ENCODE measurements at regions not wholly inside any gene's neighbourhood (a gene's known extent, or its start where the extent isn't known, plus 50 kb on each side); places are given as distances from the start of the nearest gene placed in this dataset.

DNA sequence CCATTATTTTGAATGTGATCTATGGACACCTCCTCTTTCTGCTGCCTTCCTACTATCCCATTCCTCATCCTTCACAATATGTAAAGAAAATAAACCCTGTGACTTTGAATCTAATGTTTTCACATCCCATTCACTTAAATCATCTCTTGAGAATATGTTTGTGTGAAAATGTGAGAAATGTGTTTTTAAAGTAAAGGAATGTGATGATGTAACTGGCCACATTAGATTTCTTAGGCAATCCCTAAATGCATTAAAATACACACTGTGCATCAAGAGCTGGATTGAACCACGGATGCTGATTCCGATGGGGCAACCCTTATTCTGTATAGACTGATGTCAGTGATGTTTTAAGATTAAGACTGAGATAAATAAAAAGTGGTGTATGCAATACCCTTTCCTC lies 558.9 kb upstream of the TENM3 start:
- no peak for DNase-seq (ENCODE audit: low spot score)

DNA sequence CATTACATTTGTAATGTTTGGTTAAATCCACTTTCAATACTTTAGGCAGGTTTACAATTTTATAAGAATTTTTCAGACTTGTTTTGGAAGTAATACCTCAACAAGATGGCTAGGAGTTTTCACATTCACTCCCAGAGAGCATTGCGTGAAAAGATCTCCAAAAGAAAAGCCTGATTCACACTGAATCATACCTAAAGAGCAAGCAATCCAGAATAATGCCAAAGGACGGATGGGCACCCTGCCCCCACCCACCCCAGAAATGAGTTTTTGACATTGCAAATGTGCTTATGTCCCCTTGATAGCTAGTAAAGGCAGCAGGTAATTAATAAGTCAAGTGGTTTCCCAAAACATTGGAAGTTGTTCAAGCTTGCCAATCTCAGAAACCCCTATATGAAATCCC lies 557.7 kb upstream of the TENM3 start:
- DNase-seq (ENCODE audit: low spot score), result no peak

DNA sequence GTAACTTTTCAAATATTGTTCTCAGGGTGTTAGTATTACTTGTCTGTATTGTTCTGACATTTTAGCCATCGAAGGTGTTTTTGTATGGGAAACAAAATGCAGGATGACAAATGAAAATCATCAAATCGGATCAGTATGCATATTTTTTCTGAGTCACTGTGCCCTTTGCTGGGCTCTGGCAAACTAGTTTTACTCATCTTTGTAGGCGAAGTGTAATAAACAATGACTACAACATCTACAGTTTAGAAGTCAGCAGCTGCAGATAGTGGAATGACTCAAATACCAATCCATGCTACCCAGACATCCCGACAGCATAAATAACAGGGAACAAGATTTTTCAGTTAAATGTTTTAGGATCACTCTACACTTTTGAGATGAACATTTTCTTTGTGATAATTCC lies 557.3 kb upstream of the TENM3 start:
- DNase-seq (ENCODE audit: low spot score), result no peak

DNA sequence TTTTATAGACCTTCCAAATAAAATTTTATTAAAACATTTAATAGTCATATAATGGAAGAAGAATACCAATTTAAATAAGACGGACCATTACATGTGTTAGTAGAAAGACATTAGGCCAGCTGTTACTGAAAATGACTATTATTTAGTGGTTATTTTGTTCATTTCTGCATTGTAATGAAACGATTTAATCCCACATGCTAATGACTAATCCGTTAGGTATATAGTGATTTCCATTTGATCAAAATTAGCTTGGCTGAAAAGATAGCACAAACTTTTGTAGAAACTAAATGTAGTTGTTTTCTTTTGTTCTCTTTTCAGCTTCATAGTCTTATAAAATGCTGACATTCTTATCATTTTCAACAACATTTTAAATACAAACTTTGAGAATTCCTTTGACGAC lies 556.1 kb upstream of the TENM3 start:
- DNase-seq (ENCODE audit: low spot score), result no peak

DNA sequence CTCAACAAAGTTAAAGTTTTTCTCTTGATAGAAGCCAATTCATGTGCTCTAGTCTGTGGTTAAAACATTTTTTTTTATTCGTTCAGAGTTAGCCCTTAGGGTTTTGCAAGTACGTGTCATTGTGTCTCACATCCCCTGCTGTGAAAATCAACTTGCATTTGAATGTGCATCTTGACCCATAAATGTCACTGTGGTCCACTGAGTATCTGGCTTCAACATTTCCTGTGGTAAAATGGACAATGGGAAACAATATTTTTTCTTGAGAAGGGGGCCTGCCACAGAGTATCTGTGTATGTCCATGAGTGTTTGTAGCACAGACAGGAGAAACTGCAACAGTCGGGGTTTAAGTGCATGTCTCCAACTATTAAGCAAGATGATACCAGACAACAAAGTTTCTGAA lies 554.8 kb upstream of the TENM3 start:
- DNase-seq (ENCODE audit: low spot score), result peak; percentile 1

DNA sequence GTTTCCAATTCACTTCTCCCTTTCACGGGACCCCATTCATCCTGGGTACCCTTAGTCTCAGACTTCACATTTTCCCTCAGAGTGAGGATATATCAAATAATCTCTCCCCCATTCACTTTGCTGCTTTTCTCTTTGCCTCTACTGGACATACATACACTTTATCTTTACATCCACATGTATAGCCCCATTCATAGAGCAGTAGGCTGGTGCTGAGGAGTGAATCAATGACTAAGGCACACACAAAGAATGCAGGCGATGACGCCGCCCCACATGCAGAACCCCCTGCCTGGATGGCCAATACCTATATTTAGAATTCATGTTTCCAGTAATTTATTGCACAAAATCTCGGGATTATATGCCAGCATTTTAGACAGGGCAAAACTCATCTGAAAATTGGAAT lies 554.3 kb upstream of the TENM3 start:
- DNase-seq (ENCODE audit: low spot score), result no peak

DNA sequence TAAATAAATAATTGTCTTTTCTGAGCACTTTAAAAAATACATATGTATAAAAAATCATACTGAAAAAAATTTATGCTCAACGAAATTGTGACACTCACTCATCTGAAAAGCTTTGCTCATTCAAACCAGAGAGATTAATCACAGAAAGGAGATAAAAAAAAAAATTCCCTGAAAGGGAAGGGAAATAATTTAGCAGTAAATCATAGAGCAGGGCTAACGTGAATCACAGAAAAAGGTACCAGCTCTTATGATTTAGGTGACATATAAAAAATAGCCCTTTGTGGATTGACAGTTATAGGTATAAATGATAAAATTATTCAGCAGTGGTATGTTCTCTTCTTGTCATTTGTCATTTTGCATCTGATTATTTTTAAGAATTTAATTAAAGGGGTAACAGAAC lies 552.7 kb upstream of the TENM3 start:
- no peak for DNase-seq (ENCODE audit: low spot score)

DNA sequence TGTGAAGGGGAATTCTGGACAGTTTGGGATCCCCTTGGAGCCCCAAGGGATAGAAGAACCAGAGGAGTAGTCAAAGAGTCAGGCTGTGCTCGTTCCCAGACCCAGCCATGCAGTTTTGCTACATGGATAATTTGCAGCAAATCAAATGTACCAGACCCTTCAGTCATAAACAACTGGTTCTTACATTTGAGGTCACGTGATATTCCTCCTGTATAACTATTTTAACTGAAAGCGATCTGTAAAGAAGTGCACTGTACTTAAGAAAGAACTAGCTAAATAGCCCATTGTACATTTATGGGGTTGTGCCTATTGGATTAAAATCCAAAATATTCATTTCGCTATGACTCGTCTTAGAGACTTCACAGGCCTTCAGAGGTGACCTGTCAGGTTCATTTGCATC lies 550.2 kb upstream of the TENM3 start:
- DNase-seq (ENCODE audit: low spot score), result no peak

DNA sequence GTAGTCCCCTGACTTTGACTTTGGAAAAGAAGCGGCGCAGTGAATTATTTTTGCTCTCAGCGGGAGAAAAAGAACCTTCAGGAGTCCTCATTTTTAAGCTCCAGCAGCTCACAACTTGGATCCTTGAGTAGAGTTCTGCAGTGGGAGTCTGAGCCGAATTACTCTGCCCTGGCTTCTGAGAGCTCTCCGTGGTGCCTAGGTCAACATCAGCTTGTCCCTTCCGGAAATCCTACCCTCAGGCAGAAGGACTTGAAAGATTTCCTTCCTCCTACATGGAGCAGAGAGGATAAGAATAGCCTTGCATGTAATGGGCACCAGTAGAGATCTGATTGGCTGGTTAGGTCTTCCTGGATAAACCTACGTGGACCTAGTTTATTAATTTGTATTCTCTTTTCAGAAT lies 549.7 kb upstream of the TENM3 start:
- DNase-seq (ENCODE audit: low spot score), result no peak

DNA sequence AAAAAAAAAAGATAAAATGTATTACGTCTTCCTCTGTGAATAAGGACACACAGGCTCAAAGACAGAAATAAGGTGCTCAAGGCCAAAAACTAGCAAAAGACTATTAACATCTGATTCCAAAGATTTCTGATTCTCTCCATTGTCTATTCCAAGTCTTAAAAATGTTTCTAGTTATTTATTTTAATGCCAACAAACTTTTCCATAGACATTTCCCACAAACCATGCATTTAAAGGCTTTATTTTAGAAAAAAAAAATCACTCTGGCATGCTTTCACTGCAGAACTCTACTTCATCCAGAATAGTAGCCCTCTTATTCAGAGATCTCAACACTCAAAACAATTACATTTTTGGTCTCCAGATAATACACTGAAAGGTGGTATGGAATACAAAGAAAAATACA lies 545.0 kb upstream of the TENM3 start:
- DNase-seq (ENCODE audit: low spot score), result no peak

DNA sequence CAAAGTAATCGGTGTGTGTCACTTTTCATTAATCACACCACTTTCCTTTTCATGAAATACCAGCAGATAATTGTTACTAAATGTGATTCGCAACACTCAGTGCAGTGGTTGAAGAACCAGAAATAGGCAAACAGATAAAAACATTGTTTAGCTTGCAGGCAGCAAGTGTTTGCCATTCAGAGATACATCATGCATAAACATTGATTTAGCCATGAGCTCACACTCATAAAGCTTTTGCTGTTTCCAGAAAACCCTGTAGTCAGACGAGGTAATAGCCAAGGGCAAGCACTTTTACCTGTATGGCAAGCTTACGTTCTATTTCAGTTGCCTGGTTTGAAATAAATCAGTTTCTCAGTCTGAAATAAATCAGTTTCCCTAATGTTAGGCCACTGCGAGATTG lies 542.0 kb upstream of the TENM3 start:
- DNase-seq (ENCODE audit: low spot score), result no peak

DNA sequence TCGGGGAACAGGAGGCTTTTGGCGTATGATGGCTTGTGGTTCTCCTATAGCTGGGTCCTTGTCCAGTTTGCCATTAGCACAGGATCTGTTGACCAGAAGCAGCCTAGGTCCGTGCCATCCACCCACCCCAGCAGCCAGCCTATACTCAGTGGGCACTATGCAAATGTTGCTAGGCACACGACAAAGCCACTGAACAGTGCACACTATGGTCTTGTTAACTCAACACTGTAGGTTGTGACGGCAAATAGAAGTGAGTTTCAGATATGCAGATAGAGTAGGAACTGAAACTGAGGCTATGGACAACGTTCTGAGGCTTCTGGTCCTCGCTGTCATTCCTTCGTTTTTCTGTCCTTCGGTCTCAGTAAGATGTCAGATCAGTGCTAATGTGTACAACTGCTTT lies 541.3 kb upstream of the TENM3 start:
- no peak for DNase-seq (ENCODE audit: low spot score)

DNA sequence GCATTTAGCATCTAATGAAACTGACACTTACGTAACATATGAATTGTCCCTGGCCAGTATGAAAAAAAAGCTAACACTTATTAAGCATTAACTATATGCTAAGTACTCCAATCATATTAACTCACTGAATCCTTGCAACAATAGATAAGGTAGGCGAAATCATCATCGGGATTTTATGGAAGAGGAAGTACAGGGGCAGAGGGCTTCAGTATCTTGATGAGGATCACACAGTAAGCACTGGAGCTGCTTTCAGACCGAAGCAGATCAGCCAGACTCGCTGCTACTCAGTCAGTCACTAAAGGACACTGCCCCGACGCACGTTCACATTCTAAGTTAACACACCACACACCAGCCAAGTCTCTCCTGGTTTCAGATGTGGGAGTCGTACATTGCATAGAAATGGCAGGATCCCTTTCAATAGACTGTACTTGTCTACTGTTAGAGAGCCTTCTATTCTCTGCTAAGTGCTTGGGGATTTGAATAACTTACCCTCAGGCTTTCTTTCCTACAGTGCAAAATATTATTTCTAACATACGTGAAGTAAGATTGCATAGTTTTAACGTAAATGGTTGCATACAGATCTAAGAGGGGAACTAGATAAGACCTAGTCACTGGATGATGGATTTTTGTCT lies 540.2 kb upstream of the TENM3 start:
- DNase-seq (ENCODE audit: low spot score), result no peak

DNA sequence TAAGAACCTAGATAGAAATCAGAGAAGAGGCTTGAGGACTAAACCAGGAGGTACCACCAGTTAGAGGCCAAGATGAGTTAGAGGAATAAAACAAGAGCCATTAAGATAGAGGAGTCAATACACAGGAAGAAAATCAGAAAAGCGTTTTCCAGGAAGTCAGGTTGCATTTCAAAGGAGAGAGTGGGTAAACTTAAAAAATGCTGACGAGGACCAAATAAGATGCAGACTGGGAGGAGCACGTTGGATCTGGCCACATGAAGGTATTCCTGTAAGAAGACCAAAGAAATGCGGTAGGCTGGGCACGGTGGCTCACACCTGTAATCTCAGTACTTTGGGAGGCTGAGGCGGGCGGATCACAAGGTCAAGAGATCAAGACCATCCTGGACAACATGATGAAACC lies 533.1 kb upstream of the TENM3 start:
- DNase-seq (ENCODE audit: low spot score), result no peak

DNA sequence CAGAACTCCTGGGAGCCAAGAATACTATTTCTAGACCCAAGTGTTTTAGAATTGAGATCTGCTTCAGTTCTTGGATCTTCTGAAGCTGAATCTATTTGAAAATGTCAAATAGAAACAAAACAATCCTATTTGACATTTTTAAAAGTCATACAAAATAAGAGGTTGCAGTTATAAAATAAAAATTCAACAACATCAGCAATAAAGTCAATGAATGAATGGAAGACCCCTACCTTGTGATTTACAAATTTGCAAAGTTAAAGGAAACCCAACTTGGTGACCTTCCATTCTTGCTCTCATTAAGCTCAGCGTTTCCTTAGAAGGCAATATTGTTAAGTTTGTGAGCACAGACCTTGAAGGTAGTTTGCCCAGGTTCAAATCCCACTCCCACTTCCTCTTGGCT lies 531.8 kb upstream of the TENM3 start:
- no peak for DNase-seq (ENCODE audit: low spot score)

DNA sequence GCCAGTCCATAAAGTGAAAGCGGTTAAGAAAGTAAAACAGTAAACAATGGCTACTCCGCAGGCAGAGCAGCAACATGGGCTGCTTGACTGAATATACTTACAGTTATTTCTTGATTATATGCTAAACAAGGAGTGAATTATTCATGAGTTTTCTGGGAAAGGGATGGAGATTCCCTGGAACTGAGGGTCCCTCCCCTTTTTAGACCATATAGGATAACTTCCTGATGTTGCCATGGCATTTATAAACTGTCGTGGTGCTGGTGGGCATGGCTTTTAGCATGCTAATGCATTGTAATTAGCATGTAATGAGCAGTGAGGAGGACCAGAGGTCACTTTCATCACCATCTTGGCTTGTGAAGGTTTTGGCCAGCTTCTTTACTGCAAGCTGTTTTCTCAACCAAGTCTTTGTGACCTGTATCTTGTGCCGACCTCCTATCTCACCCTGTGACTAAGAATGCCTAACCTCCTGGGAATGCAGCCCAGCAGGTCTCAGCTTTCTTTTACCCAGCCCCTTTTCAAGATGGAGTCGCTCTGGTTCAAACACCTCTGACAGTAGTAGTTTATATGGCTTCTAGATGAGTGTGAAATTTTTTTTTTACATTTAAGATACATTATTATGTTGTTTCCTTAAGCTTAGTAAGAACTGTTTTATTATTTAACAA lies 514.8 kb upstream of the TENM3 start:
- no peak for DNase-seq (ENCODE audit: low spot score)

DNA sequence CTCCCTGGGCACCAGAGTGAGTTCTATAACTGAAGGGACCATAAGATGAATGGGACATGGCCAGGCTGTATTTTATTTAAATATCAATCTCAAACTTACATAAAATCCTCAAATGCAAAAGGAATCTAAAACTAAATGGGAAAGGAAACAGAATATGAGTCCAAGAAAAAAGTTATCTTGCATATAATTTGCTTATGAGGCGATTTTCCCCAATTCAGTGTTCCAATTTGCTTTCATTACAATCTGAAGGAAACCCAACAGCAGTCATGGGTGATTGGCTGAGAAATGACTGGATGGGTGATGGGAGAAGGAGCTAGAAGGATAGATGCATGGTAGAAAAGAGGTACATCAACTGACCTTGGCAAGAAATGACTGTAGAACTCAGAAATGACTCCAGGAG lies 511.3 kb upstream of the TENM3 start:
- DNase-seq (ENCODE audit: low spot score), result no peak

DNA sequence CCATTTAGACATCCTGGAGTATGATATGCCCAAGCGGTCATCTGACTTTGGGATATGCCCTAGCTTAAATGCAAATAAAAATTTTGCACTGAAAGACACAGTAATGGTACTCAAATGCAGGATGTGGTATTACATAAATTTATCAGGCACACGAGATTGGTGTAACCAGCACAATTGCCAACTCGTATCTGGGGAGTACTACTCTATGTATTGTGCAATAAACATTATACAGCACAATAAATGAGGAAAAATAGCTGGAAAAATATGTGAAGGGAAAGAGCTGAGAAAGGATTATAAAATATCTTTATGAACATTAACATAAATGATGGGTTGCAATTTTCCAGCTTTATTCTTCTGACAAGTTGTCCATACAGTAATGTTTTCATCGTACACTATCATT lies 505.5 kb upstream of the TENM3 start:
- no peak for DNase-seq (ENCODE audit: low spot score)

DNA sequence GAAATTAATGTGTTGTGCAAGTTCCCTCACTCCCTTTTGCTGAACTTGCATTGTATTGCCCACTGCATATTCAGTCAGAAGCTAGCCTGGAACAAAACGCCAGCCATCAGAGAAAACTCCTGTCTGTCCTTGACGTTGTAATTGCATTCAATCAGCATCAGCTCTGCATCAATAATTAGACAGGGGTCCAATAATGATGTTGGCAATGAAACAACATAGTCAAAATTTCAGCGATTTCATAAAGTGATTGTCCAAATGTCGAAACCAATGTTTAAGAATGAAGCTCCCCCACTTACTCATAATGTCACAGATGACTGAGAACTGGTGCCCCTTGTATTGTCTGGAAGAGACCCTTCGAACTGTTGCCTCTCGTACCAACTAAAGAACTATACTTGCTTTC lies 504.2 kb upstream of the TENM3 start:
- no peak for DNase-seq (ENCODE audit: low spot score)

DNA sequence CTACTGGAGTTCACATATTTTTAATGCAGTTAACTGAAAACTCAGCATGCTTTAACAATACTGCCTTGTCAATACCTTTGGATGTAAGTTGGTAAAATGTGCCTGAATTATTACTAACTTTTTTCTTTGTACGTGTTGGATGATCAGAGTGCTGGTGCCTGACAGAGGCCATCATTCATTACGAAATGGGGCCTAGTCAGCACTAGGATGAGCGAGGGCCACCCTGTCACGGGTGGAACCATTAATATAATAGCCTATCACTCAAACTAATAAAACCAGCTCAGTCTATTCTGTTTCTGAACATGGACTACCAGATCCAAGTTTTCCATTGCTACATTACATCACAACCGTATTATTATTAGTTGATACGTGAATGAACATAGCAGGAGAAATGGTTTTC lies 501.7 kb upstream of the TENM3 start:
- no peak for DNase-seq (ENCODE audit: low spot score)

DNA sequence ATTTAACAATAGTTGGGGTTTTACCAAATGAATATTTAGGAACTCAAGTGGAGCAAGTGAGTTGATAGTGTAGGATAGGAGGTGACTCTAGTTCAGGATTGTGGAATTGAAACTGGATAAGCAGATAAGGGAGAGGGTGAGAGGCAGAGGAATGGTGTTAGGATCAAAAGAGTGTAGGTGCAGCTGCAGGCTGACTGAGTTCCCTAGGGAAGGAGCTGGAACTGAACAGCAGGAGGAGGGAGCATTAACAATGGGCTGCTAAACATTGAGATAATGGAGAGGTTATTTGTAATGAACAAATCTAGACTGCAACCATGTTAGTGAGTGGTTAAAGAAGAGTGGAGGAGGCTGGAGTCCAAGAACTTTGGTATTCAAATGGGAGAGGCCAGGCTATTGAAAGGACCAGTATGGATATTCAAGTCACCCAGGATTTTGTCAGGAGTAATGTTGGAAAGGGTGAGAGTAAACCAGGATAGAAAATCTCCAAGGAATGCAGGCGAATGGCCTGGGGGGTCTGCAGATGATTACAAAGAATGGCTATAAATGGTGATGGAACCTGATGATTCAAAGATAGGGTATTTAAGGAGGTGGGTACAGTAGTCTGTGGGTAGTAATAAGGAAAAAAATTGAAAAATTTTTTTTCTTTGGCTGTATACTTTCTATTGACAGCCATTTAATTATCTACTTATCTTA lies 497.1 kb upstream of the TENM3 start:
- no peak for DNase-seq (ENCODE audit: low spot score)

DNA sequence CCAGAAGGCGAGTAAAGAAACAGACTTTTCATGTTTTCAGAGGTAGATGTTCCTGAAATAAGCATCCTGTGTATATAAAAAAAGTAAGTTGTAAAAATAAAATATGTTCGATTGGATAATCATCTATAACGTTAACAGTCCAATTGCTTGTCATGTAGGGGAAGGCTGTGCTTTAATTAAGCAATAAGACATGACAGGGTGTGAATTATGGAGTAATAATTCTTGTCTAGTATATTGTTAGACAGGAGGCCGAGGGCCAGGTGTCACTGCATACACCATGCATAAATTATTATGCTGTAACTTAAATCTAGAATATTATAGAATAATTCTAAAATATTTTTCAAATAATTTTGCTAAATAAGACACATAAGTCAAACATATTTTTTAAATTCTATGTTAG lies 494.6 kb upstream of the TENM3 start:
- no peak for DNase-seq (ENCODE audit: low spot score)

DNA sequence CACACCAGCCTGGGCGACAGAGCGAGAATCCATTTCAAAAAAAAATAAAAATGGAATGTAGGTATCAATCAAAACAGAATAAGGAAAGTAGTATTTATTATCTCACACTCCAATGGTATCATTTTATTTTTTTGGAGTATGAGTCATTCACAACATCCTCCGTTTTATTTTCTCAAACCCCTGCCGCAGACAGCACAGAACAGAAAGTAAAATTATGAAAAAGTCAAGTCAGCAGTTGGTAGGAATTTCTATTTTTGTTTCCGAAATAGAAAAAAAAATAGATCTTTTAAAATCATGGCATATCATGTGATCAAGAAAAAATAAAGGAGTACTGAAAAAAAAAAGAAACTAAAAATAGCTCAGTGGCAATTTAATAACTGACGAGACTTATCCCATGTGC lies 490.7 kb upstream of the TENM3 start:
- DNase-seq (ENCODE audit: low spot score), result no peak

DNA sequence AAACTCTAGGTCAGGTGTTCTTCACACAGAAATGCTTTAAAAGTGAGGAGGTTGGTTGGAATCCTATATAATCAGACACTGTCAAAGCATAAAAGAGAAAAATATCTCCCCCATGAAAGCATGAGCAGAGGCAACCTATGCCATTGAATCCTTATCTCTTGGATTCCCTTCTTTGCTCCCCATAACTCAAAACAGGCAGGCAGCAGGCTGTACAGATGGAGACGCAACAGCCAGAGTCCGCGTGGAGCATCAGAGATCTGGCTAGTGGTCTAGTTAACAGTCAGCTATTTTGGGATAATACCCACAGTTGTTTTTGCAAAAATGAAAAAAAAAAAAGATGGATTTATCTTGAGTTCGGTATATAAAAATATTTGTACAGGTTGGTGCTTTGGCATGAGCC lies 490.0 kb upstream of the TENM3 start:
- no peak for DNase-seq (ENCODE audit: low spot score)
